PC-9 (cell line): ENCODE measurements at regions not wholly inside any gene's neighbourhood (a gene's known extent, or its start where the extent isn't known, plus 50 kb on each side); places are given as distances from the start of the nearest gene placed in this dataset.

Source experiments
- BruUV-seq: library from RNA; stranded (reverse); fragments of 400-500 nt; replicated peaks from 2 replicates; lab custom pipeline; 2021; lab: Mats Ljungman, UMichigan
- CTCF ChIA-PET: fragments of 300-600 bp; sonication (Branson Sonifier 250); formaldehyde crosslinking; loops from one replicate; lab custom pipeline; 2022; ENCODE audit warnings: antibody characterized with exemption; lab: Charles Lee
- POLR2A ChIA-PET: fragments of 300-600 bp; sonication (Branson Sonifier 250); formaldehyde crosslinking; loops from one replicate; lab custom pipeline; 2022; ENCODE audit warnings: antibody characterized with exemption; ENCODE audit not compliant: unreplicated experiment; lab: Charles Lee
- DNase-seq, 2 experiments: peaks; one replicate each; pipeline versions ENCODE4 v3.0.0 to v3.0.0-alpha.2; 2015 to 2022; ENCODE audit warnings: mixed read lengths in 1 of 2
- H2AFZ ChIP-seq: fragments of 200-600 bp; sonication (generic); 2 replicates; pipeline ENCODE4 v1.8.1; 2017; ENCODE audit warnings: antibody characterized with exemption
- H3F3A ChIP-seq: fragments of 200-600 bp; sonication (generic); 2 replicates; pipeline ENCODE4 v1.8.1; 2017; ENCODE audit warnings: antibody characterized with exemption, mild to moderate bottlenecking, low read depth; ENCODE audit not compliant: insufficient read depth
- H3K27ac ChIP-seq: fragments of 200-600 bp; sonication (generic); 2 replicates; pipeline ENCODE4 v1.6.1; 2016; ENCODE audit warnings: mixed run types
- H3K27me3 ChIP-seq: fragments of 200-600 bp; sonication (generic); 2 replicates; pipeline ENCODE4 v1.6.1; 2016; ENCODE audit warnings: low read depth, mixed run types; ENCODE audit not compliant: insufficient read depth
- H3K36me3 ChIP-seq: fragments of 200-600 bp; sonication (generic); 2 replicates; pipeline ENCODE4 v1.6.1; 2016; ENCODE audit warnings: low read depth, mixed run types
- H3K4me1 ChIP-seq: fragments of 200-600 bp; sonication (generic); replicated peaks from 2 replicates; pipeline ENCODE4 v1.6.1; 2016; ENCODE audit warnings: mixed run types; ENCODE audit not compliant: insufficient read depth
- H3K4me2 ChIP-seq: fragments of 200-600 bp; sonication (generic); 2 replicates; pipeline ENCODE4 v1.6.1; 2017; ENCODE audit warnings: mixed run types
- H3K4me3 ChIP-seq: fragments of 200-600 bp; sonication (generic); 2 replicates; pipeline ENCODE4 v1.6.1; 2016; ENCODE audit warnings: mixed run types
- H3K79me2 ChIP-seq: fragments of 200-600 bp; sonication (generic); 2 replicates; pipeline ENCODE4 v1.6.1; 2017; ENCODE audit warnings: low read depth, mixed run types
- H3K9me2 ChIP-seq: fragments of 200-600 bp; sonication (generic); 2 replicates; pipeline ENCODE4 v1.8.1; 2017; ENCODE audit warnings: mild to moderate bottlenecking; ENCODE audit not compliant: insufficient read depth
- H3K9me3 ChIP-seq: fragments of 200-600 bp; sonication (generic); 2 replicates; pipeline ENCODE4 v1.8.1; 2016; ENCODE audit warnings: low read depth; ENCODE audit not compliant: insufficient read depth
- H4K20me1 ChIP-seq: fragments of 200-600 bp; sonication (generic); 2 replicates; pipeline ENCODE4 v1.8.1; 2017; ENCODE audit not compliant: insufficient read depth
- CTCF ChIP-seq: fragments of 200-600 bp; sonication (generic); conservative IDR thresholded peaks from 2 replicates; pipeline ENCODE4 v1.6.1; 2017; ENCODE audit warnings: mixed run types, antibody characterized with exemption, mild to moderate bottlenecking, moderate library complexity
- EZH2 ChIP-seq: fragments of 200-600 bp; sonication (generic); IDR thresholded peaks from 2 replicates; pipeline ENCODE4 v1.8.0; 2017; ENCODE audit warnings: antibody characterized with exemption, low read depth
- intact Hi-C: fragments of 100-400 bp; cut with micrococcal nuclease; formaldehyde crosslinking; loops from one replicate; pipeline ENCODE4 v1.10.0; 2022; ENCODE audit not compliant: unreplicated experiment

DNA sequence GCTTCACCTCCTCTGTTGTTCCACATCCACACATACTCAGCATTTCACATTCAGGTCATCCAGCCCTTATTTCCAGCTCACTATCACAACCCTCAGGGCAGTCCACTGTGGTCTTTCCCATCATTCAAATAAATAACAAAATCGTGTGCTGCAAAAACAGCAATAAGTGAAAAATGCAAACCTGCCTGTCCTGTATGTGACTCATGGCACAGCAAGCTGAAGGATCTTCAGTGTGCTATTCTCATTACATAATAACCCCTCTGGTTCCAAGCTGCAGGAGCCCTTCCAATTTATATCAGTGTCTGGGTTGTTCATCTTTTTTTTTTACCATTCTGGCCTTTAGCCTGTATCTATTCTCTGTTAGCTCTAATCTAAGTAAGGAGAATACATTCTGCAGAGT, 185.3 kb upstream of the UBE2E2 start:
- CTCF ChIA-PET = interaction anchor here (0.6 kb wide), 1 partner anchor 903 kb away, joined by 3 read pairs; no protein-coding TSS in a partner anchor
- TF ChIP-seq CTCF (no peak), EZH2 (no peak)
- POLR2A ChIA-PET = interaction anchor here (0.5 to 0.7 kb wide), 4 partner anchors 18 to 901 kb away, joined by 3 to 6 read pairs (median 4); no protein-coding TSS in a partner anchor

DNA sequence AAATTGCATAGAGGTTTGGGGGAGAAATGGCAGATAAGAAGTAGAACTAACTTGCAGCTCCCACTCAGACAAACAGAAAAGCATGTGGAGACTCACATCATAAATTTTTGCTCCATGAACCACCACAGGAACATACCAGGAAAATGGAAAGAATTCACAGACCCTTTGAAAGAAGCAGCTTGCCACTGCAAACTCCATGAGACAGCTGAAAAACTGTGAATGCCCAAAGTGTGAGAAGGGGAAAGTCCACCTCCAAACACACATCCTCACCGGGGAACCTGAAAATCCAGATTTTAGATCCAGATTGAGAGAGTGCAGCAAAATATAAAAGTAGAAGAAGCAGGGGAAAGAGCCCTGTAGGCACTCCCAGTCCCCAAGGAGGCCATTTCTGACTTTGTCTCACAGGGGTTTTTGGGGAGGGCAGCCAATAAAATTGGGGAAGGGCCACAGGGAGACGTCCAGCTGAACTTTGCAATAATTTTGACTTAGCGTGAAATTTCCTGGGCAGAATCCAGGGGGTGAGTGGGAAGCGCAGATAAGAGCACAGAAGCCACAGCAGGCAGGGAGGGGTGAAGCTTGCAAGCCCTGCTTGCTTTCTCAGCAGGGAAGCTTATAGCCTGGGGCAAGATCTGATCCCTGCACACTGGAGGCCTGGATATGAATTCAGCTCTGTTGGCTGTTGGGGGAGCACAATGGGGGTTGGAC, 183.4 kb upstream of the UBE2E2 start:
- Histone ChIP-seq H2AFZ (no peak overlapping the region), H3K4me2 (peak overlapping the region; percentile 78), H4K20me1 (no peaks in the 10 kb centered on the region), H3F3A (peaks cover 5% of the 10 kb centered on the region; the same call in 1 of the 2 replicates), H3K27ac (peak overlapping the region; percentile 41), H3K4me3 (peak overlapping the region; percentile 25; the same call in 1 of the 2 replicates), H3K36me3 (no peaks in the 10 kb centered on the region), H3K9me2 (no peaks in the 10 kb centered on the region; the same call in 1 of the 2 replicates), H3K79me2 (no peaks in the 10 kb centered on the region), H3K27me3 (no peaks in the 10 kb centered on the region), H3K4me1 (peaks cover 42% of the 10 kb centered on the region), H3K9me3 (no peaks in the 10 kb centered on the region)
- CTCF ChIA-PET = no interaction called here
- intact Hi-C loops = loop anchor here (1.0 to 10.0 kb wide), 4 partner anchors 78 to 925 kb away; partner anchors contain the start of genes NR1D2 and UBE2E2
- TF ChIP-seq CTCF (no peak), EZH2 (no peak)
- BruUV-seq = no TSS peak
- POLR2A ChIA-PET = interaction anchor here (0.5 kb wide), 1 partner anchor 1719 kb away, joined by 9 read pairs; no protein-coding TSS in a partner anchor
- DNase-seq = peak; percentile 70 to 77

More for the DNA sequence above, 185.3 kb upstream of the UBE2E2 start:
- H3K4me3 ChIP-seq = no peak overlapping the region
- H3K9me2 ChIP-seq = no peaks in the 10 kb centered on the region; the same call in 1 of the 2 replicates
- no TSS peak for BruUV-seq
- H3K36me3 ChIP-seq = no peaks in the 10 kb centered on the region
- H3K27ac ChIP-seq = no peak overlapping the region
- peaks cover 42% of the 10 kb centered on the region for H3K4me1 ChIP-seq
- peaks cover 5% of the 10 kb centered on the region; the same call in 1 of the 2 replicates for H3F3A ChIP-seq
- H3K4me2 ChIP-seq = peak overlapping the region; percentile 48
- H4K20me1 ChIP-seq = no peaks in the 10 kb centered on the region
- H3K9me3 ChIP-seq = no peaks in the 10 kb centered on the region
- peak; percentile 68 to 92 for DNase-seq
- no peak overlapping the region for H2AFZ ChIP-seq
- H3K79me2 ChIP-seq = no peaks in the 10 kb centered on the region
- intact Hi-C loops = loop anchor here (1.0 to 10.0 kb wide), 5 partner anchors 24 to 927 kb away; partner anchors contain the start of genes NR1D2 and UBE2E2
- no peaks in the 10 kb centered on the region for H3K27me3 ChIP-seq

GRCh38 chr3:23028294-23028693, 174.8 kb upstream of the UBE2E2 start:
- TF ChIP-seq CTCF (no peak), EZH2 (no peak)
- intact Hi-C loops = no loop called here
- BruUV-seq = no TSS peak

More at GRCh38 chr3:23028294-23028693, 174.8 kb upstream of the UBE2E2 start:
- no peak overlapping the region for H3K27ac ChIP-seq
- no peak overlapping the region for H3K4me3 ChIP-seq
- H3K9me3 ChIP-seq = no peaks in the 10 kb centered on the region
- POLR2A ChIA-PET = no interaction called here
- H3K27me3 ChIP-seq = no peaks in the 10 kb centered on the region
- DNase-seq = no peak
- no peaks in the 10 kb centered on the region for H3K9me2 ChIP-seq
- H3F3A ChIP-seq = no peaks in the 10 kb centered on the region
- H2AFZ ChIP-seq = no peak overlapping the region
- CTCF ChIA-PET = no interaction called here
- no peaks in the 10 kb centered on the region for H4K20me1 ChIP-seq
- no peak overlapping the region for H3K4me2 ChIP-seq
- no peaks in the 10 kb centered on the region for H3K4me1 ChIP-seq
- no peaks in the 10 kb centered on the region for H3K36me3 ChIP-seq
- no peaks in the 10 kb centered on the region for H3K79me2 ChIP-seq
